ENCODE measurements at regions not wholly inside any gene's neighbourhood (a gene's known extent, or its start where the extent isn't known, plus 50 kb on each side); places are given as distances from the start of the nearest gene placed in this dataset.
"Not testable (repeated sequence)": the region's sequence is repeated elsewhere in the genome, so short reads cannot be mapped to it uniquely, and the experiment has no call there.

GRCh38 chr9:87340391-87340790 is 157.3 kb upstream of the DAPK1 start:
- DNase-seq = no peak

DNA sequence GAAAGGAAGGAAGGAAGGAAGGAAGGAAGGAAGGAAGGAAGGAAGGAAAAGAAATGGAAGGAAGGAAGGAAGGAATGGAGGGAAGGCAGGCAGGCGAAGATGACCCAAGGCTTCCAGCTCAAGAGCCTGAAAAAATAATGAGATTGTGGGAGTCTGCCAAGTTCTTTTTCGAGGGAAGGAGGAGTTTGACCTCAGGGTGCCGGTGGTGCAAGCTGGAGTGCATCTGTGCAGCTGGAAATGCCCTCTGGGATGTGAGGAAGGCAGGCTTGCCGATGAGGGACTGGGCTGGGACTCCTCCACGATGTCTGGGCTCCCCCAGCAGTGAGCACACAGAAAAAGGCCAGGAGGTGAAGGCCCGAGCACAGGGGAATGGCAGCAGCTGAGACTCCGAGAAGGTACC is 154.9 kb upstream of the DAPK1 start:
- DNase-seq = no peak

GRCh38 chr9:87343816-87344430 is 153.7 kb upstream of the DAPK1 start:
- no peak for DNase-seq

DNA sequence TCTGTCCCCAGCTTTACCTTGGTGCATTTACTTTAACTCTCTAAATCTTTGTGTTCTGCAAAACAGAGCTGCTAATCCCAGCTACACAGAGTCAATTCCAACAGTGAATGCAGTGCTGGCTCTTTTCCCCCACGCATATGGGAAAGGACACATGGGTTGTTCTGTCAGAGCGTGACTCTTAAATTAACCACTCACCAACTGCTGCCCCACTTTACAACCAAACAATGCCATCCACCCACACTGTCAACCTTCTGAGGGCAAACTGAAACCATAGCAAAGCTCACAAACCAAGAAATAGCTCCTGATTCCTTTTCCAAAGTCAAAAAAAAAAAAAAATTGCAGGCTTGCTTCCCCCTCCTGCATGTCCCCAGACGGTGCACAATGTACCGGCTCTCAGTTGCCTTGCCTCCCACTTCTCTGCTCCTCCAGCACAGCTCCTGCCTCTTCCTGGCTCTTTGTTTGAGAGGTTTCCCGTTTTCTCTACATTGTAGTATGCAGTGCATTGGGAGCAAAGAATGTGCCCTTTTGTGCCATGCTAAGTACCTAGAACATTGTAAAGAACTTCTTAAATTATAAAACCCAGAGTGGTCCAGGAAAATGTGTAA is 151.5 kb upstream of the DAPK1 start:
- DNase-seq = no peak

DNA sequence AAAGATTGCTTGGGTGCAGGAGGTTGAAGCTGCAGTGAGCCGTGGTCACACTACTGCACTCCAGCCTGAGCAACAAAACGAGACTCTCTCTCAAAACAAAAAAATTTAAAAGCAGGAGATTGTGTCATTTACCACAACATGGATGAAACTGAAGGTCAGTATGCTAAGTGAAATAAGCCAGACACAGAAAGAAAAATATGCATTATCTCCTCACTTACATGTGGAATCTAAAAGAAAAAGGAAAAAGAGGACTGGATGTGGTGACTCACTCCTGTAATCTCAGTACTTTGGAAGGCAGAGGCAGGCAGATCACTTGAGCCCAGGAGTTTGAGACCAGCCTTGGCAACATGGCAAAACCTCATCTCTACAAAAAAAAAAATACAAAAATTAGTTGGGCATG is 146.8 kb upstream of the DAPK1 start:
- DNase-seq = no peak

GRCh38 chr9:87353301-87353700 is 144.4 kb upstream of the DAPK1 start:
- DNase-seq = no peak

DNA sequence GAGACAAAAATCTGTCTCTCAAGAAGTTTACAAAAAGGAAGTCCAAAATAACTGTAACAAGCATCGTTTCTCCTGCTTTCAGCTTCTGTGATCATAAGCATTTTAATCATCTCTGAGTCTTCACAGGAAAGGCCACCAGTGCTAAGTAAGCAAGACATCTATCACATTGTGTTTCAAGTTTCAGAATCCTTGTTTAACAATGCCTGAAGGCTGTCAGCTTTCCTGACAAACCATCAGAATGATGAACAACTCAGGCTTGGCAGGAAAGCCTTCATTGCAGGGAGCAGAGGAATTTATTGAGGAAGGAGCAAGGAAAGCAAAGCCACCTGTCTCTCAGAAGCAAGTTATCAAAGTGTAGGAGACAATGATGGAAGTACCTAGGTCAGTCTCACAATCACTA is 143.5 kb upstream of the DAPK1 start:
- no peak for DNase-seq

- no peak for DNase-seq
Observed at GRCh38 chr9:87357600-87357999, 140.1 kb upstream of the DAPK1 start.

DNA sequence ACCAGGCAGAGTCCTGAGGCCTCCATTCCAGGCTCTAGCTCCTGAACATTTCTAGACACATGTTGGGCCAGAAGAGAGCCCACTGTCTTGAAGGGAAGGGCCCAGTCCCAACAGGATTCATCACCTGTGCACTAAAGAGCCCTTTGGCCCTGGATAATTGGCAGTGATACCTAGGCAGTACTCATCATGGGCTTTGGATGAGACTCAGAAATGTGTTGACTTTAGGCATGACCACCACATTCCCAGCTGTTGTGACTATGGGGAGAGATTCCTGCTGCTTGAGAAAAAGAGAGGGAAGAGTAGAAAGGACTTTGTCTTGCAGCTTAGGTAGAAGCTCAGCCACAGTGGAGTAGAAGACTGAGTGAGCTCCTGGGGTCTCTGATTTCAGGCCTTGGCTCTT is 138.4 kb upstream of the DAPK1 start:
- DNase-seq = no peak

GRCh38 chr9:87359958-87360601 is 137.6 kb upstream of the DAPK1 start:
- DNase-seq = no peak

- no peak for DNase-seq
Observed at GRCh38 chr9:87370049-87370685, 127.5 kb upstream of the DAPK1 start.

GRCh38 chr9:87371795-87372355 is 125.8 kb upstream of the DAPK1 start:
- DNase-seq = no peak

DNA sequence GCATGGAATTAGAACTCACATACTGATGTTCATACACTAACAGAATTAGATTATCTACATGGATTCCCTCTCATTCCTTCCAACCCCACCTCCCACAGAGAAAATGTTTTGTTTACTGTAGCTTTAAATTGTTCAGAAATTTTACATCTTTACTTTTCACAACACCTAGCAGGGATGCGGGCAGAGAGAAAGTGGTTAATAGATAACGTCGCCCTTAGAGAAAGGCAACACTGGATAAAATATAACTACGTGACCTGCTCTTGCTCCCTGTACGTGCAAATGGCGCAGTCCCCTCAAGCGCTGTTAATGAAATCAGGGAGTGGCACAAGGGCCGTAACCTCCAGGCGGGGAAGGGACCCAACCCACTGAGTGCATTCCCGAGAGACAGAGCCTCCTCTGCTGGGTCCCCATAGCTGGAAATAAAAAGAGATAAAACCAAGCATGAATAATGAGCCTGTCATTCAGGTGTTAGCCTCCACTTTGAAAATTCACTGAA is 125.3 kb upstream of the DAPK1 start:
- no peak for DNase-seq

DNA sequence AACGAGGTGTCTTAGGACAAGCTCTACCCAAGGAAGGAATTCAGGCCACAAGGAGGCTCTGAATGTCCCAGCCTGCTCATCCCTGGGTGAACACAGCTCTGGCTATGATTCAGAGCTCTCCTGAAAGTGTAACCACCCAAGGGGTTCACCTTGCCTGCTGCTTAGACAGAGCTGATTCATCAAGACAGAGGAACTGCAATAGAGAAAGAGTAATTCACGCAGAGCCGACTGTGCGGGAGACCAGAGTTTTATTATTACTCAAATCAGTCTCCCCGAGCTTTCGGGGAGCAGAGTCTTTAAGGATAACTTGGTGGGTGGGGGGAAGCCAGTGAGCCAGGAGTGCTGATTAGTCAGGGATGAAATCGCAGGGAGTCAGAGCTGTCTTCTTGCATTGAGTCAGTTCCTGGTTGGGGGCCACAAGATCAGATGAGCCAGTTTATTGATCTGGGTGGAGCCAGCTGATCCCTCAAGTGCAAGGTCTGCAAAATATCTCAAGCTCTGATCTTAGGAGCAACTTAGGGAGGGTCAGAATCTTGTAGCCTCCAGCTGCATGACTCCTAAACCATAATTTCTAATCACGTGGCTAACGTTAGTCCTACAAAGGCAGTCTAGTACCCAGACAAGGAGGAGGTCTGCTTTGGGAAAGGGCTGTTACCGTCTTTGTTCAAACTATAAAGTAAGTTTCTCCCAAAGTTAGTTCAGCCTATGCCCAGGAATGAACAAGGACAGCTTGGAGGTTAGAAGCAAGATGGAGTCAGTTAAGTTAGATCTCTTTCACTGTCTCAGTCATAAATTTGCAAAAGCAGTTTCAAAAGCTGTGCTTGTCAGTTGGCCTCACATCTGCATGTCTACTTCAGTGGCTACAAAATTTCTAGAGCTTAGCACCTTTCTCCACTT is 123.4 kb upstream of the DAPK1 start:
- DNase-seq = not testable (repeated sequence)

DNA sequence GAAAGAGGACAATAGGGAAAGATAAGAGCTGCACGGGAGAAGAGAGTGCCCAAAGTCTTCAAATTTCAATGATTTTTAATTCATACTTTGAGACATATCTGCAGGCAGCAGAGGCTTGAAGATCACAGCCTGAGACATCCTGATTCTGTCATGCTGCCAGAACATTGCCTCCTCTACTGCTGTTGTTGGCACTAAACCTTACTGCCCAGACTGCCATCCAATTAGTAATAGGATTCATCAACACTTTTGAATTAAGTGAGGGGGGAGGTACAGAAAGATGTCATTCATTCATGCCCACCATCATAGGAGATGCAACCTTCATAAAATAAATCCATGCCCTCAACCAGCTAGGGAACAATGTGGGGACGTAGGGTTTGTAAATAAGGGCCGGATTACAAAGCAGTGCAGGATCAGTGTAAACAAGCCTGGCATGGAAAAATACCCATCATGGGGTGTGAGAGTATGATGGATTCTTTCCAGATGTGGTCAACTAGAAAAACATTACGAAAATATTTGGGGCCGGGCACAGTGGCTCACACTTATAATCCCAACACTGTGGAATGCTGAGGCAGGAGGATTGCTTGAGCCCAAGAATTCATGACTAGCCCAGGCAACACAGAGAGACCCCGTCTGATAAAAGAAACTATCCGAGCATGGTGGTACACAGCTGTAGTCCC is 122.1 kb upstream of the DAPK1 start:
- DNase-seq = no peak

GRCh38 chr9:87378676-87379075 is 119.0 kb upstream of the DAPK1 start:
- no peak for DNase-seq

DNA sequence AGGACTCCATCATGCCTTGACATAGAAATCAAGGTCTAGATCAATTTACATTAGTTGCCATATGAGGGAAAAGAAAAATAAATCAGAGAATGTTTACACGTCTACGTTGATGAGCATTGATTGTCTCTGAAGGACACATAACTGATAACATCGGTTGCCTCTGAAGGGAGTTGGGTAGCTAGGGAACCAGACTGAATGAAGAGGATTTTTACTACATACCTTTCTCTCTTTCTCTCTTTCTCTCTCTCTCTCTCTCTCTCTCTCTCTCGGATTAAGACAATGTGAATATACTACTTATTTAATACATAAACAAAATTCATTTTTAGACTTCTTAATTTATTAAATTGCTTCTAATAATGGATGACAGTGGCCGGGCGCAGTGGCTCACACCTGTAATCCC is 118.4 kb upstream of the DAPK1 start:
- DNase-seq = no peak

DNA sequence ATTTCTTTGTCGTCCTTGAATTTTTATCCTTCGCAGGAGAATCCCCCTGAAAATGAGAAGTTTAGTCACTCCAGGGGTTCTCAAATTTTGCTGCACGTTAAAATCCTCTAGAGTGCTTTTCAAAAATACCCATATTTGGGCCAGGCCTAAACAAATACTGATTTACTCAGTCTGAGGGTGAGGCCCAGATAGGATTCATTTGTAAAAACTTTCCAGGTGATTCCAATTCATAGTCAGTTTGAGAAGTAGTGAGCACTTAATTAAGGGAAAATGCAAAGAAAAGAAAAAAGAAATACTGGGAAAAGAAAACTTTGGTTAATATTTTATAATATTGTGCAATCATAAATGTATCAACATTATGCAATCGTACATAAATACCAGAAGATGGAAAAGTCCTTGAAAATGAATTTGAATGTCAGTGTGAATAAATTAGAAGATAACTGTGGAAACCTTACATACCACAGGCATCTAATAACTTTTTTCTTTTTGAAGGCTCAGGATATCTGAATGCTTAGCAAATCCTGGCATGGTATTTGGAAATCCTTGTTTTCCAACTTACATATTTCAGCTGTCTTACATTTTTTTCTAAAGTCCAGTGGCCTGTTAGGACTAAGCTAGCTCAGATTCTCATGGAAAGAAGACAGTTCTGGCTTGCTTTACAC is 116.5 kb upstream of the DAPK1 start:
- DNase-seq = no peak

DNA sequence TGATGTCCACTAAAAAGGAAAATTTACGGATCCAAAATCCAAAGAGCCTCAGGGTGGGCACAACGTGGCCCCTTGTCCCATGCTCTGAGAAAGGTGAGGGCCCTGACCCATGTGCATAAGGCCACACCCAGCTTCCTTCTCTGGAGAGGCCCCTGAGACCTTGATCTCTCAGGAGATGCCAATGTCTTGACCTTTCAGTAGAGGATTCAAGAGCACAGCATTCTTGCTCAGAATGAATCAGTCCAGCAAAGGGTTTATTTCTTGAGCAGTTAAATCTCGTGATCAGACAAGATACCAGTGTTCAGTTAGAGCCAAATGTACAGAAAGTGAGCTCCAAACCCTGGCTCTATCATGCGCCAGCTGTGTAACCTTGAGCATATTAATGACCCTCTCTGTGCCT is 115.9 kb upstream of the DAPK1 start:
- DNase-seq = no peak

- DNase-seq = peak in 1 of 2 donors; percentile 14
Observed at GRCh38 chr9:87382900-87383299, 114.8 kb upstream of the DAPK1 start.

Measured in CD4-positive, alpha-beta T cell treated with Interleukin-1 beta for 1 hour (primary cell).